Hematopoietic multipotent progenitor cell treated with erythropoietin and hydrocortisone succinate and interleukin-3 and kit ligand, for 8 days (in vitro differentiated cells): ENCODE measurements at regions not wholly inside any gene's neighbourhood (a gene's known extent, or its start where the extent isn't known, plus 50 kb on each side); places are given as distances from the start of the nearest gene placed in this dataset.

Source experiments
- DNase-seq: peaks from one replicate; pipeline ENCODE4 v3.0.0-alpha.2; 2015

- DNase-seq, result no peak
Measured at GRCh38 chr3:59698091-59698490, 648.3 kb upstream of the CFAP20DC start.

GRCh38 chr3:59696783-59697182 is 647.0 kb upstream of the CFAP20DC start:
- DNase-seq, result no peak

- DNase-seq, result no peak
Measured at GRCh38 chr3:59695860-59696259, 646.0 kb upstream of the CFAP20DC start.

- DNase-seq, result no peak
Measured at GRCh38 chr3:59692117-59692516, 642.3 kb upstream of the CFAP20DC start.

GRCh38 chr3:59690886-59691285 is 641.1 kb upstream of the CFAP20DC start:
- DNase-seq, result no peak

GRCh38 chr3:59688636-59689035 is 638.8 kb upstream of the CFAP20DC start:
- no peak for DNase-seq

- DNase-seq, result no peak
Measured at GRCh38 chr3:59685432-59685831, 635.6 kb upstream of the CFAP20DC start.

- no peak for DNase-seq
Measured at GRCh38 chr3:59684766-59685165, 634.9 kb upstream of the CFAP20DC start.

- no peak for DNase-seq
Measured at GRCh38 chr3:59680919-59681318, 631.1 kb upstream of the CFAP20DC start.

- no peak for DNase-seq
Measured at GRCh38 chr3:59677747-59678702, 628.2 kb upstream of the CFAP20DC start.

GRCh38 chr3:59675495-59675894 is 625.7 kb upstream of the CFAP20DC start:
- DNase-seq, result no peak

GRCh38 chr3:59663076-59663850 is 613.4 kb upstream of the CFAP20DC start:
- DNase-seq, result no peak

- DNase-seq, result no peak
Measured at GRCh38 chr3:59660852-59661625, 611.2 kb upstream of the CFAP20DC start.

GRCh38 chr3:59660376-59660775 is 610.6 kb upstream of the CFAP20DC start:
- no peak for DNase-seq

GRCh38 chr3:59659755-59660154 is 609.9 kb upstream of the CFAP20DC start:
- no peak for DNase-seq

- DNase-seq, result no peak
Measured at GRCh38 chr3:59658866-59659265, 609.0 kb upstream of the CFAP20DC start.

- no peak for DNase-seq
Measured at GRCh38 chr3:59658274-59658673, 608.4 kb upstream of the CFAP20DC start.

- DNase-seq, result no peak
Measured at GRCh38 chr3:59655418-59656015, 605.7 kb upstream of the CFAP20DC start.

- DNase-seq, result no peak
Measured at GRCh38 chr3:59654480-59655417, 604.9 kb upstream of the CFAP20DC start.

GRCh38 chr3:59654123-59654479 is 604.3 kb upstream of the CFAP20DC start:
- DNase-seq, result no peak

- no peak for DNase-seq
Measured at GRCh38 chr3:59653405-59654122, 603.7 kb upstream of the CFAP20DC start.
